ENCODE measurements at regions not wholly inside any gene's neighbourhood (a gene's known extent, or its start where the extent isn't known, plus 50 kb on each side); places are given as distances from the start of the nearest gene placed in this dataset.

- Histone ChIP-seq H4K8ac (ENCODE audit: low read depth in 2 of 2, low read length in 2 of 2) (peak overlapping the region in 1 of 2 experiments; percentile 60; a peak in 2 of 4 replicates), H3K79me1 (ENCODE audit: low read depth in 1 of 2, low read length in 2 of 2) (no peaks in the 10 kb centered on the region), H4K91ac (ENCODE audit: insufficient read depth, low read depth, low read length) (peak overlapping the region; percentile 35), H3K23ac (ENCODE audit: low read depth, low read length) (peak overlapping the region; percentile 66; the same call in 1 of the 2 replicates), H3K18ac (ENCODE audit: low read depth, low read length) (peak overlapping the region; percentile 70), H3K9me1 (ENCODE audit: insufficient read depth, low read length) (peaks cover 14% of the 10 kb centered on the region), H3K4me1 (ENCODE audit: control insufficient read depth, insufficient read depth, low read length) (peaks cover 17% of the 10 kb centered on the region), H3K27ac (ENCODE audit: insufficient read depth, low read length) (no peak overlapping the region), H3K9me3 (ENCODE audit: control insufficient read depth, insufficient read depth, low read length) (no peaks in the 10 kb centered on the region), H3K14ac (replicated peaks; ENCODE audit: low read depth, low read length) (peak overlapping the region; percentile 49), H3K4me2 (ENCODE audit: low read depth, low read length) (no peak overlapping the region), H2BK120ac (ENCODE audit: low read depth, low read length) (peak overlapping the region; percentile 46), H3K36me3 (ENCODE audit: control insufficient read depth, insufficient read depth, low read length) (no peaks in the 10 kb centered on the region), H3K56ac (ENCODE audit: extremely low read depth, insufficient read depth, low read length) (no peak overlapping the region), H2BK15ac (ENCODE audit: low read depth, low read length) (peak overlapping the region; percentile 16; the same call in 2 of the 3 replicates), H4K5ac (ENCODE audit: low read depth, low read length) (peak overlapping the region; percentile 25; the same call in 1 of the 2 replicates), H4K20me1 (ENCODE audit: insufficient read depth, low read length) (no peaks in the 10 kb centered on the region), H2BK20ac (ENCODE audit: low read depth, low read length) (peak overlapping the region; percentile 72), H2AK5ac (ENCODE audit: low read depth, low read length) (peak overlapping the region; percentile 62), H2AK9ac (replicated peaks; ENCODE audit: low read depth, low read length, poor library complexity) (peak overlapping the region; percentile 37), H2AFZ (replicated peaks; ENCODE audit: low read length, poor library complexity) (no peak overlapping the region), H3K4me3 (ENCODE audit: insufficient read depth, low read depth, low read length) (no peak overlapping the region), H3K9ac (ENCODE audit: low read depth, low read length) (no peak overlapping the region), H3K4ac (ENCODE audit: low read depth, low read length) (peak overlapping the region; percentile 73), H2BK5ac (ENCODE audit: low read depth, low read length, poor library complexity, severe bottlenecking) (peak overlapping the region; percentile 84), H3K27me3 (ENCODE audit: control insufficient read depth, insufficient read depth, low read length) (no peaks in the 10 kb centered on the region)
- ChIA-PET CTCF (interaction anchor here (1.0 kb wide), 1 partner anchor 44 kb away, joined by 3 read pairs; no protein-coding TSS in a partner anchor), POLR2A (ENCODE audit: unreplicated experiment) (no interaction called here)
- dilution Hi-C loops (cut with HindIII; ENCODE audit: low sequenced_read_pairs, unreplicated experiment) = no loop called here
- WGBS, 2 experiments (ENCODE audit: extremely low coverage in 2 of 2, insufficient read length in 1 of 2) = no CpG with 5 or more reads among the region's 10 CpGs
- peak; percentile 57 for ATAC-seq (ENCODE audit: low read depth)
- BruUV-seq (replicated peaks) = no TSS peak
- in situ Hi-C loops (cut with MboI; ENCODE audit: low sequenced_read_pairs) = no loop called here
- DNase-seq = peak; percentile 29
- intact Hi-C loops (cut with micrococcal nuclease) = loop anchor here (5.0 to 10.0 kb wide), 2 partner anchors 107 to 180 kb away; partner anchors contain the start of gene ETS2
- no peak for TF ChIP-seq MAZ (IDR thresholded peaks at IDR 0.05; ENCODE audit: borderline replicate concordance, low read depth, low read length)
- no peak for TF ChIP-seq USF2 (IDR thresholded peaks at IDR 0.05; ENCODE audit: low read depth, low read length)
- no peak for TF ChIP-seq CHD1 (IDR thresholded peaks at IDR 0.05; ENCODE audit: low read depth, low read length)
- TF ChIP-seq ELK1 (IDR thresholded peaks at IDR 0.05; ENCODE audit: borderline replicate concordance, low read depth, low read length) = no peak
- no peak for TF ChIP-seq MXI1 (IDR thresholded peaks at IDR 0.05; ENCODE audit: borderline replicate concordance, low read depth, low read length)
- no peak for TF ChIP-seq MAFK (IDR thresholded peaks at IDR 0.05; ENCODE audit: low read depth, low read length)
- TF ChIP-seq FOS (IDR thresholded peaks at IDR 0.05; ENCODE audit: low read depth, low read length) = no peak
- no peak for TF ChIP-seq POLR2A (IDR thresholded peaks at IDR 0.05; ENCODE audit: low read depth, low read length)
- TF ChIP-seq CEBPB (IDR thresholded peaks at IDR 0.05; ENCODE audit: low read depth, low read length) = no peak
- no peak for TF ChIP-seq RAD21 (IDR thresholded peaks at IDR 0.05; ENCODE audit: low read length)
- TF ChIP-seq SMC3 (IDR thresholded peaks at IDR 0.05; ENCODE audit: low read depth, low read length) = no peak
- TF ChIP-seq CTCF (conservative IDR thresholded peaks at IDR 0.05; ENCODE audit: low read depth, low read length) = no peak
- no peak for TF ChIP-seq BHLHE40 (IDR thresholded peaks at IDR 0.05; ENCODE audit: low read depth, low read length)
- no peak for TF ChIP-seq RCOR1 (IDR thresholded peaks at IDR 0.05; ENCODE audit: insufficient replicate concordance, low read length)
- no peak for TF ChIP-seq NFE2L2 (IDR thresholded peaks at IDR 0.05; ENCODE audit: low read depth, low read length)
Observed at GRCh38 chr21:38914528-38915293, 109.0 kb downstream of the ETS2 start.
